ENCODE measurements at regions not wholly inside any gene's neighbourhood (a gene's known extent, or its start where the extent isn't known, plus 50 kb on each side); places are given as distances from the start of the nearest gene placed in this dataset.

DNA sequence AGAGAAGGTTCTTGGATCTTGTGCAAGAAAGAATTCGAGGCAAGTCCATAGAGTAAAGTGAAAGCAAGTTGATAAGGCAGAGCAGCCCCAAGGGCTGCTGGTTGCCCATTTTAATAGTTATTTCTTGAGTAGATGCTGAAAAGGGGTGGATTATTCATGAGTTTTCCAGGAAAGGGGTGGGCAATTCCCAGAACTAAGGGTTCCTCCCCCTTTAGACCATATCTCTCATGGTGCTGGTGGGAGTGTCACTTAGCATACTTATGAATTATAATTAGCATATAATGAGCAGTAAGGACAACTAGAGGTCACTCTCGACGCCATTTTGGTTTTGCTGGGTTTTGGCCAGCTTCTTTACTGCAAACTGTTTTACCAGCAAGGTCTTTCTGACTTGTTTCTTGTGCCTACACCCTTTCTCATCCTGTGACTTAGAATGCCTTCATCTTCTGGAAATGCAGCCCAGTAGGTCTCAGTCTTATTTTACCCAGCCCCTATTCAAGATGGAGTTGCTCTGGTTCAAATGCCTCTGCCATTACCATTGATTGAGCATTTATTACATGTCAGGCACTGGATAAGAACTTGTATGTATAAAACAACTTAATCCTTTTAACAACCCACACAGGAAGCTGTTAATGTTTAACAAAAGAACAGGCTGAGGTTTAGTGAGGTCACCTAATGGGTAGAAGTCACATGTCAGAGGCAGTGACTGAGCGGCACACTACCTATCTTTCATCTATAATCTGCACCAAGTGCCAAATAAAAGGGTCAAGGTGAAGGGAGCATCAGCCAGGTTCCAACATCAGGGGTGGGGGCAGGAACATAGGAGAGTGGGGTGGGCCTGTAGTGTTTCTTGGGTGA lies 250.9 kb downstream of the ICOS start:
- no peak for DNase-seq

DNA sequence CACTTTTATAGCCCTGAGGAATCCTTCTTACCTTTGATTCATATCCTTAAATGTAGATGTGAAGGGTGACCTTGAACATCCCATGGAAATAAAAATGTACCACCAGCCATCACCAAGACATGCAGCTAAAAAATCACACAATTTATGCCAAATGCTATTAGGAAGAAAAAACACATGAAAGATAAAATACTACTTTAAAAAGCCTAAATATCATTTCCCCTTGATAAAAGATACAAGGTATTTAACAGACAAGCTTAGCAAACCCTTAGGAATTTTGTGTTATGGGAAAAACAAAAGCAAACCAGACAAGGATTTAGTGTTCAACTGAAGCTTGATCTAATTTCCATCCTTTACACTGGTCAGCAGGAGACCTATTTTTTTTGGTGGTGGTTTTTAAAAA lies 255.0 kb downstream of the ICOS start:
- DNase-seq = no peak

DNA sequence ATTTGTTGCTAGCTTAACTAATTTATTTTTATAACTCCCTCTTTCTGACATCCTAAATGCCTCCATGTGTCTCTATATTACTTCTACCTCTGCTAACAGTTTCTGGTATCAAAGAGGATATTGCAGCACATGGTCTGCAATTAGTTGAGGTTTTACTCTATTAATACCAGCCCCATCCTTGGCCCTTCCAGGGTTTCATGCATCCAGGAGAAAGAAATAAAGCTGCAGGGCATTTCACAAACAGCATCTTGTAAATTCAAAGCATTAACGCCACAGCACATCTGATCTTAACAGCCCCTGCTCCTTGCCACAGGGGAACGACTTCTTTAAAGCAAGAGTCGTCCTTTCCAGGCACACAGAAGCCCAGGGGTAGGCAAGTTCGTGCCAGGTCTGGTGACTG lies 258.9 kb downstream of the ICOS start:
- DNase-seq = no peak

DNA sequence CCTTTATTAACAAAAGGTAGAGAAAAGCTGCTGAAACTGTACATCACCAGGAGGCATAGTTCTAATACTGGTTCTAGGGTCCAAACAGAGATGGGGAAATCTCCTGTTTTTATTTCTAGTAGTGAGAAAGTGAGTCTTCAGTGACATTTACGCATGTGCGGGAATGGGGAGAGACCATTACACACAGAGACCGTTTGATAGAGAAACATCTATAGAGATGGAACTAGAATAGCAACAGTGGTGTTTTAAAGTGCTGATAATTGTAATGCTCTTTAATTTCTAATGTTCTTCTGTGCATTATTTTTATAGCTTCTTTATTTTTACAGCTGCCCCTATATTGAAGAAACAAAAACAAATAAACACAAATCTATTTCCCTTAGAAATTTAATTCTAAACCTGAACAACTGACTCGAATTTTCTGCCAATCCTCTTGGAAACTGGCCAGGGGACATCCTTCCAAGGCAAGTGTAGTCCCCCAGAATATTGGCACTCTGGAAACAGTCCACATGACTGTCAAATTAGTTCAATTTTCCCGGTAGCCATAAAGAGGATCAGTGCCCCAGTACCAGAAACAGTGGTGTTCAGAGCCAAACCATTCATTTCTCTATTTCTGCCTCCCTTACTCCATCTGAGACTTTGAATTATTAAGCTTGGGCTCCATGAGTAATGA lies 260.9 kb downstream of the ICOS start:
- no peak for DNase-seq

DNA sequence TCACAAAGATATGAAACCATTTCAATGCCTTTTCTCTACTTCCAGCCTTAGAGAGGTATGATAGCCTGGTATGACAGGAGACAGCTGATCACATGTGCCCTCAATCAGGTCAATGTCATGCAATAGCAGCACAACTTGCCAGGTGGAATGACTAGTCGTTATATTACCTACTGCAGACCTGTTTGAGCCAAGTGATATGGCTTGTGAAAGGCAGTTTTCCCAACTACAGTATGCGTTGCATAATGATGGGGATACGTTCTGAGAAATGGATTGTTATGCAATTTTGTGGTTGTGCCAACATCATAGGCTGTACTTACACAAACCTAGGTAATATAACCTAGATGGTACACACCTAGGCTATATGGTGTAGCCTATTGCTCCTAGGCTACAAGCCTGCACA lies 262.8 kb downstream of the ICOS start:
- no peak for DNase-seq

DNA sequence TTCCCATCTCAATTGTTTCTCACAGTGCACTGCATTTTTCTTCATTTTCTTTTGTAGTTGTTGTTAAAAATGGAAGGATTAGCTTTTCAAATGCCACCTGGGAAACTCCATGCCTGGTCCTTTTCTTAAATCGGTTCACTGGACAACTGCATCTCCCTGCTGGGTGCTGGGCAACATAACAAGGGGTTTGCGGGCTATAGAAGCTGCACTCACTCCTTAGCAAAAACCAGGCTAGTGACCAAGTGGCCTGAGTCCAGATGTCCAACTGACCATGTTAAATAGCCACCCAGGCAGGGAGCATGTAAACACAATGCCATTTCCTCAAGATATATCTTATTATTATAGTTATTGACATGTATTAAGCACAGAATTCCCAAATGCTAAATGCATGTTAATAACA lies 264.9 kb downstream of the ICOS start:
- DNase-seq = no peak

DNA sequence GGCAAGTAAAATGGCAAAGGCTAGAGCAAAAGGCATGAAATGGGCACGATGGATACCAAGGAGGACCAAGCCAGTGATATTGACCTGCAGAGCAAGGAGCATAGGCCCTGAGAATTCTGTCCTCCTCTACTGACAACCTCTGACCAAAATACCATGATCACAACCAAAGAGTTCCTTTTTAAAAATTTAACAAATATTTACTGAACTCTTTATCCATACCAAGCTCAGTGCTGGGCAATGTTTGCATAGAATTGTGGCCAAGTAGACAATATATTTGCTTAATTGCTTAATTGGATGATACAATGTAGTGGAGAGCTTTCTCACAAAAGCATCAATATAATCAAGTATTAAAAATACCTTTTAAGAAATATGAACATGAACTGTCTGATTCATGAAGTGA lies 265.7 kb downstream of the ICOS start:
- no peak for DNase-seq

DNA sequence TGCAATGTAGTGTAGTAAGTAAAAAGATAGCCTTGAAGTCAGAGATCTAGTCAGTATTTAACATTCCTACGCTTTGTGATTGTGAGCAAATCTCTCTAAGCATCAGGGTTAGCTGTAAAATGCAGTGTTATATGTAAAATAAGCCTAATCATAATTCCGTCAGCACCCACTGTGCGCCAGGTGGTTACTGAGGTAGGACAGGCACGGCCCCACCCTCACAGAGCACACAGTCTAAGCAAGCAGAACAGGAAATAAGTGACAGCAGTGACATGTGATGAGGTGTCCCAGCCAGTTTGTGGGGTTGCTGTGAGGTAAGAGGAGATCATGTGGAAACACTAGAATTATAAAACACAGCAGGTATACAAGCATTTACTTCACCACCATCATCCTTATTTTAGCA lies 267.1 kb downstream of the ICOS start:
- no peak for DNase-seq

DNA sequence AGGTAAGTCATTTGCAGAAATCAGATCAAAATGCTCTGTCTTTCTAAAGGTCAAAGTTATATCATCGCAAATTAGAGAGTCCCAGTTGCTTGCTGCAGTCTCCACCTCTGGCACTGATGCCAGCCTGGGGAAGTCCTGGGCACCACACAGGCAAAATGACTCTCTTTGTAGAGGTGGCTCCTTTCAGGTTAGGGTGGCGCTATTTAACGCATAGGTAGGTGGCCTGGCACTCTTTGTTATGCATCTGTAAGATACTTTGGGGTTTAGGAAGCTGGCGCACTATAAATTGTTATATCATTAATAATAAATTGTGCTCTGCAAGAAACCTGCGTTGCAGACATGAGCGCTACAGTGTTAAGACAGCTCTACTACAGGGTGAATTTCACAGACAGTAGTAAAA lies 268.5 kb downstream of the ICOS start:
- no peak for DNase-seq

DNA sequence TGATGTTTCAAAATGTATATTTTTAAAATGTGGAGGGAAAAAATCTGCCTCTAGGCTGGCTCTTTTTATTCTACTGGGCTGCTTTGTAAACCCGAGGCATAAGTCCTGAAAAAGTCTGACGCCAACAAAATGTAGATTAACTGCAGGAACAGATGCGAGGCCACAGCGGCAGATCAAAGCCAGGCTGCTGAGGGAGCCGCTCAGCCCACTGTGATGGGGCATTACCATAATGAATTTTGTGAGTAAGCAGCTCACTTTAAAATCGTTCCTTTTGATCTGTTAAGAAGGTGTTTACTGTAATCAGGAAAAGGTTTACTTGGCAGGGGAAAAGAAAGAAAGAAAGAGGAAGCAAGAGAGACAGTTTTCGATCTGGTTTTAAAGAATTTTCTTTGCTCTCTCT lies 269.0 kb downstream of the ICOS start:
- DNase-seq = no peak

DNA sequence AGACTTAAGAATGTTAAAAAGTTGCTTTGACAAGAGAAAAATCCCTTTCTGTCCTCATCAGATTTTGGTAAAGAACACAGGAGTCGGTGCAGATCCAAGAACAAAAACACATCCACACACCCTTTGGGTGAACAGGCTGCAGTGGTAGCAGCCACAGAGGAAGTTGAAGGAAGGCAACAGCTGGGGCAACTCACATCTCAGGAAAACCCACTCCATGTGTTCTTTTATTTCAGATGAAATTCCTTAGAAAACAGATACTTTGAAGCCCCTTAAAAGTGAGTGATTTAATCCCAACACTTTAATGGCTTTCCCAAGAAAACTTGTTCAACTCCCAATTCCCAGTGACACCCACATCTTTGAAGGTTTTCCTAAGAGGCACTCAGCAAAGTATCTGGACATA lies 271.3 kb downstream of the ICOS start:
- DNase-seq = no peak

DNA sequence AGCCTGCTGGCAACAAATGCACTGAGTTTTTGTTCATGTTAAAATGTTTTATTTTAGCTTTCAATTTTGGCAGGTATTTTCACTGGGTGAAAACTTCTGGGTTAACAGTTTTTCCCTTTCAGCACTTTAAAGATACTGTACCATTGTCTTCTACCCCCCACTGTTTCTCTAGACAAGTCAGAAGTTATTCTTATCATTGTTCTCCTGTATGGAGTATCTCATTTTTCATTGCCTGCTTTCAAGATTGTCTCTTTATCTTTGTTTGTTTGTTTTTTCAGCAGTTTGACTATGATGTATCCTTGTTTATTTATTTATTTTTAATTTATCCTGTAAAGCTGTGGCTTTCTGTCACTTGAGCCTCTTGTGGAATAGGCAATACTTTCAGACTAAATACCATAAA lies 277.0 kb downstream of the ICOS start:
- DNase-seq = no peak

DNA sequence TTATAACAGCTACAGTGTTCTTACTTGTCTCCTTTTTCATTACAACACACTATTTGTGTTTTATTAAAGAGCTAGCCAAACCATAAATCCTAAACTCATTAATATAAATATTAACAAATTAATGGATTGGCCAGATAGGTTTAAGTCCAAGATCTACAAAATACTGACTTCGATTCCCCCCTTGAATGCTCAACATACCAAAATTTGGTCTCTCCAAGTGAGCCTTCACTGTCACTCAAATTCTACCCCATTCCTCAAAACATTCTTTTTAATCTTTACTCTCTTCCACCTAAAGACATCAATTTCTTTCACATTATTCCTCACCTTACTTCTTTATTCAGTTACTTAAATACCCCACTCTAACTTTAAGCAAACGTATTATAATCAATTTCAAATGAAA lies 281.5 kb downstream of the ICOS start:
- DNase-seq = no peak

DNA sequence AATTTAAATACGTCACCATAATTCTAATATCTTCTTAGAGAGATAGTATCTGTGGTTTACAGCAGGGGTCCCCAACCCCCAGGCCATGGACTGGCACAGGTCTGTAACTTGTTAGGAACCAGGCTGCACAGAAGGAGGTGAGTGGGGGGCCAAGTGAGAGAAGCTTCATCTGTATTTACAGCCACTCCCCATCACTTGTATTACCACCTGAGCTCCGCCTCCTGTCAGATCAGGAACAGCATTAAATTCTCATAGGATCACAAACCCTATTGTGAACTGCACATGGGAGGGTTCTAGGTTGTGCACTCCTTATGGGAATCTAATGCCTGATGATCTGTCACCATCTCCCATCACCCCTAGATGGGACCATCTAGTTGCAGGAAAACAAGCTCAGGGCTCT lies 282.6 kb downstream of the ICOS start:
- DNase-seq = no peak

DNA sequence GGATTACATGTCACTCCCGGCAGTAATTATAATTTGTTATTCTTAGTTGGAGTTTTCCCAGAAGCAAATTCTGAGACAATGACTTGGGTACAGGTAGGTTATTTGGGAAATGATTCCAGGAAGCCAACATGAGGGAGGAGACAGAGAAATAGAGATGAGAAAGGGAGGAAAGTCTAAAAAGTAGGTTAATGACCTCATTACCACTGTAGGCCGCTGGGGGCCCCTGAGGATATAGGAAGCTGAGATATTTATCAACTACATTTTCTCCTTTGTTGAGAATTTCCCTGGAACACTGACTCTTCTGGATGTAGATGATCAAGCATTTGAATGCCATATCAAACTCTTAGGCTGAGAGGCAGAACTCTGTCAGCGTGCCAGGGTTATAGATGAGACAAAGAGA lies 284.3 kb downstream of the ICOS start:
- DNase-seq = no peak

DNA sequence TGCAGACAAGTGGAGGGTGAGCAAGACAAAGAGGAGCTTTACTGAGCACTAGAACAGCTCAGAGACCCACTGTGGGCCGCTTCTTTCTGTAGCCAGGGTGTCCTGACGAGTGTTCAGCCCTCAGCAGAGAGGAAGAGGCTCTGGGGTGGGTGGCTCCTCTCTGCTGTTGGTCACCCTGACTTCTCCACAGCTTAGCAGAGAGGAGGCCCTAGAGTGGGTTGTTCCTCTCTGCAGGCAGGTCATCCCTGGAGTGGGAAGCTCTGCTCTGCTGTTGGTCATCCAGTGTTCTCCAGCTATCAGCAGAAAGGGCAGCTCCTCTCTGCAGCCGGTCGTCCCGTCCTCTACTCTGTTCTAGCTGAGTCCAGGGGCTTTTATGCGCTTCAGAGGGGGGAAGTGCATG lies 286.5 kb downstream of the ICOS start:
- no peak for DNase-seq

DNA sequence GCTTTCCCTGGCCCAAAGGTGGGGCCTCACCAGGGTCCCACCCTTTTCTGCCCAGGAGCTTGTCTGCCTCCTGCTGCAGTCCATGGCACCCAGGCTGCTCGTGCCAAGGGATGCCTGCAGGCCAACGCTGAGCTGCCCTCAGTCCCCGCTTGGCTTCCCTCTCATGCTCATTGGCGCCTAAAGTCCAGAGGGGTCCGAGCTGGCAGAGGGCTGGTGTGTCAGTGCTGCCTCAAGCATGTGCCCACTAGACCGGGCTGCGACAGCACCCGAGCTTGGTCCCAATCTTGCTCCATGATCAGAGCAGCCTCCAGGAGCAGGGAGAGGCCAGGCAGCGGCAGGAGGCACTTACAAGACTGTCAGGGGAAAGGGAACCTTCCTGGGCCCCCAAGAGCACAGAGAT lies 287.0 kb downstream of the ICOS start:
- no peak for DNase-seq

DNA sequence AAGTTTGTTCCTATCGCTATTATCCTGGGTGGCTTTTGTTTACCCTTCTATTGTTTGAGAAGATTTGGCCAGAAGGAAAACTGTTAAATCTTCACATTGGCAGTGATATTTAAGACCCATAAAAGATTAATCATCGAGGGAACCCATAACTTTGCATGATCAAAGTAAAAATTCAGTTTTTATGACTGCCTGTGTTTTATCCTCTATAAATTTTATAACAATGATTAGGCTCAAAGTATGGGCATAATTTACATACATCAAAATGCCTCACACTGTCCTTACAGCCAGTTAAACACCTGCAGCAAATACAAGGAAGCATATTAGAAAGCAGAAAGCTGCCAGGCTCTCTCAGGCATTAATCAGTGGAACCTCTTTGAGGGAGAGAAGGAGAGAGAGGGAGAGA lies 289.1 kb downstream of the ICOS start:
- no peak for DNase-seq

DNA sequence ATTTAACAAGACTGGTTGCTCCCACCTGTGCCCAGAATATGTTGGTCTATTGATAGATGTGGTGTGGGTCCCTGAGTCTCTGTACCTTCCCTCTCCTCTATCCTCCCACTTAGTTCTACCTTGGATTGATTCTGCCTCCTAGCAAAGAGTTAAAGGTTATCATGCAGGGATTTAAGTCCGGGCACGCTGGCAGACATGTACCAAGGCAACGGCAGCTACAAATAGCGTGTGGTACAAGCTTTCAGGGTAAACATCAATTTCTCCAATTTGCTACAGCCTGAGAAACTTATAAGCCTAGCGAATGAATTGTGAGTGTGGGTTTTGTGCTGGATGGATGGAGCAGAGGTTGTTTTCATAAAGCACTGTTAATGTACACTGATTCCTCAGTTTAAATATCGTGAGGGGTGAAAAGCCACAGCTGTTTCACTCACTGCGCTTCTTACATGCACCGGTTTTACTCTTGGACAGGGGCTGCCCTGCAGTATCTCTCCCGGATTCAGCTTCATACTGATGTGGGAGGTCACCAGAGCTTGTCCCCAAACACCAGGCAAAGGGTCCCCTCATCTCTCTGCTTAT lies 289.8 kb downstream of the ICOS start:
- no peak for DNase-seq

DNA sequence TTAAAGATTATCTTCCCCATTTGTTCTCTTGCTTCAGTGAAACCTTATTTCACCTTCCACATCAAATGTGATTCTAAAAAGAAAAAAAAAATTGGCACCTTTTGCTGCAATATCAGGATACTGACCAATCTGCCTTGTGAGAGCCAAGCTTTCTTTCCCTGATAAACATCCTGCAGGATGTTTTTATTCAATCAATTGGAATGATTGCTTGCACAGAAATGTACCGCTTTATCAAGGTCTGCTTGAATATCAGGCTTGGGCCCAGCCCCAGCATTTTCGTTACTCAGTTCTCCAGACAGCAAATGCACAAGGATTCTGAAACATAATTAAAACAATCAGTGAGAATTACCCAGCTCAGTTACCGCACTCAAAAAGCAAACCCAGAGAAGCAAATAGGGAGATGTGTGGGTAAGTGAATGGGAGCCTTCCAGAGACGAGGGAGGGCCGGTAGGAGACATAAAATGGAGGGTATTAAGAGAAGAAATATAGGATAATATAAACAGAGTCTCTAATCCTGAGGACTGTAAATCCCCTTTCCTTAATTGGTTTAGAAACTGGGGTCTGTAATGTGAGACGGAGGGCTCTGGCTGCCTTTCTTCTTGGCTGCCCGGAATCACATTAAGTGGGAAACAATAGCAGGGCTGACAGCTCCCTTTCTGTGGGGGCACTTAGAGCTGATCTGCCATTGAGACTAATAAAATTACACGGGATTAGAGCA lies 291.8 kb downstream of the ICOS start:
- no peak for DNase-seq

DNA sequence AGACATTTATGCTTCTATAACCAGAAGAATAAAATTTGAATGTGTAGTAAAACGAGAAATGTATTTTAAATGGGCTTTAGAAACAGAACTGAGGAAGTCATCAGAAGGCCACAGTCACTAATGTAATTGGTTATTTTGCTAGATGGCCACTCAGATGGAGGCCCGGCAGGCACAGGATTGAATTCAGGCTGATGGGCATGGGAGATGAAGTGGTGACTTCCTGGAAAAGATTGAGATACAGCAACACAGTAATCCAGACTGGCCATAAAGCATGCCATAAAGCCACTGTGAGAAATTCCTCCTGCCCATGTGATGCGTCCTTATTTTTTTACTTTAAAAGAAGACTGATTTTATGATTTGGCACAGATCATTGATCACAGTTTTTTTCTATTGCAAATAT lies 297.7 kb downstream of the ICOS start:
- no peak for DNase-seq

DNA sequence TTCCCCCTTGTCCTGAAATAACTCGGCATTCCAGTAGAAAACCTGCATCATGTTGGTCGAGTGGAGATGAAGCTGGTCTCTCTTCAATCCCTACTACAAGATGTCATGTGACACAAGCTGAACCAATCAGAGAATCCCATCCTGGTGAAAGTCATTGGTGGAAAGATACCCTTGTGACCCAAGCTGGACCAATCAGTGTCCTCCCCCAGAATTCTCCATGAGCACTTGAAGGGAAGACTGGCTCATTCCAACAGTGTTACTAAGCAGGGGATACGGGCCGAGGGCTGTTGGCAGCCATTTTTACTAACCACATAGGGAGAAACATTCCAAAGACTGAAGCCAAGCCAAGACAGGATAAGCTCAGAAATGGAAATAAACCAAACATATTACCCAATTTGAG lies 298.3 kb downstream of the ICOS start:
- DNase-seq = no peak

DNA sequence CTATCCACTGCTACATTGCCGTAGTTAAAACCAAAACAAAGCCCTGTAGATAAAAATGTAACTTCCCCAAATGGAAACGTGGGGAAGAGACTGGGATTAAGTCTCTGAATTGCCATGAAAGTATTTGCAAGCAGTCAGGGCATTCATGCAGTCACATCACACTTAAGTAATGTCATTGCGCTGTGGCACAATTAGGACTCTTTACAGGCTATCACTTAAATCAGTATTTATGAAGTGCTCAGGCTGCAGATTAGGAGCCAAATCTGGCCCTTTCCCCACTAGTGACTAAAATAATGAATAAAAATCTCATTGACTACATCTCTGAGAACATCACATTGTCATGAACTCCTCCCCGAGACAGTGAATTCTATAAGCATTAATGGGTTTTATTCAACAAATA lies 300.9 kb downstream of the ICOS start:
- DNase-seq = no peak

Measured in activated naive CD4-positive, alpha-beta T cell treated with anti-CD3 and anti-CD28 coated beads, Interleukin-2, amount 50 U/mL, for 16 hours (primary cell).